ENCODE measurements at regions not wholly inside any gene's neighbourhood (a gene's known extent, or its start where the extent isn't known, plus 50 kb on each side); places are given as distances from the start of the nearest gene placed in this dataset.

DNA sequence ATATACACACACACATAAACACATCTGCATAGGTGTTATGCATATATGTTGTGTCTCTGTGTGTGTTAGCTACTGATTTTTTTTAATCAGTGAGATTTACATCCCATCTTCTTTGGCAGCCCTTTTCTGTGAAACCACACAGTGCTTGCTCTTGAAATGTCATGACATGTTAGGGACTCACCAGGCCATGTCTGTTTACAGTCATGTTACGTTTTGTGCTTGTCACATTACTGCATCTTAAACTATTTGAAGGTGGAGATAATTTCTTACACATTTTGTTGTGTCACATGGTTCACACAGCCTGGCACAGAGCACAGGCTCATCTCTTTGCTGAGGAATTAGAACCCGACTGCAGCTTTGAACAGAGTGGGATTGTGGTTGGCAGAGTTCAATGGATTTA is 364.4 kb upstream of the RIOK2 start:
- 95 to 98% methylated on average over 2 of the region's 2 CpGs for WGBS, 2 experiments (ENCODE audit: low coverage in 1 of 2, low lambda C conversion rate in 2 of 2, missing lambda C conversion rate in 2 of 2)
- H3K9me2 ChIP-seq (ENCODE audit: insufficient read depth), result no peaks in the 10 kb centered on the region
- TF ChIP-seq EZH2 (IDR thresholded peaks at IDR 0.05; ENCODE audit: insufficient read depth, poor library complexity, severe bottlenecking) (no peak), EZH2phosphoT487 (IDR thresholded peaks at IDR 0.05; ENCODE audit: insufficient read depth, low read depth) (no peak)
- H3K27ac ChIP-seq, result no peak overlapping the region
- no peaks in the 10 kb centered on the region for H3K79me2 ChIP-seq (ENCODE audit: insufficient read depth)
- H3K9me3 ChIP-seq (ENCODE audit: low read depth), result no peaks in the 10 kb centered on the region
- H3F3A ChIP-seq (ENCODE audit: insufficient read depth), result peaks cover 8% of the 10 kb centered on the region; the same call in 1 of the 2 replicates
- no peak overlapping the region for H3K4me3 ChIP-seq
- DNase-seq, result no peak
- H3K27me3 ChIP-seq (replicated peaks; ENCODE audit: insufficient read depth), result no peaks in the 10 kb centered on the region
- no peak overlapping the region for H3K4me2 ChIP-seq (ENCODE audit: unreplicated experiment)
- no peaks in the 10 kb centered on the region for H3K36me3 ChIP-seq (ENCODE audit: low read depth)
- H3K4me1 ChIP-seq (ENCODE audit: insufficient read depth), result peaks cover 35% of the 10 kb centered on the region
- in situ Hi-C loops (cut with MboI), result loop anchor here (25.0 kb wide), 1 partner anchor 1240 kb away; no protein-coding TSS in a partner anchor
- H2AFZ ChIP-seq, result no peak overlapping the region
- H3K9ac ChIP-seq, result no peak overlapping the region
- no peaks in the 10 kb centered on the region for H4K20me1 ChIP-seq (ENCODE audit: insufficient read depth)

DNA sequence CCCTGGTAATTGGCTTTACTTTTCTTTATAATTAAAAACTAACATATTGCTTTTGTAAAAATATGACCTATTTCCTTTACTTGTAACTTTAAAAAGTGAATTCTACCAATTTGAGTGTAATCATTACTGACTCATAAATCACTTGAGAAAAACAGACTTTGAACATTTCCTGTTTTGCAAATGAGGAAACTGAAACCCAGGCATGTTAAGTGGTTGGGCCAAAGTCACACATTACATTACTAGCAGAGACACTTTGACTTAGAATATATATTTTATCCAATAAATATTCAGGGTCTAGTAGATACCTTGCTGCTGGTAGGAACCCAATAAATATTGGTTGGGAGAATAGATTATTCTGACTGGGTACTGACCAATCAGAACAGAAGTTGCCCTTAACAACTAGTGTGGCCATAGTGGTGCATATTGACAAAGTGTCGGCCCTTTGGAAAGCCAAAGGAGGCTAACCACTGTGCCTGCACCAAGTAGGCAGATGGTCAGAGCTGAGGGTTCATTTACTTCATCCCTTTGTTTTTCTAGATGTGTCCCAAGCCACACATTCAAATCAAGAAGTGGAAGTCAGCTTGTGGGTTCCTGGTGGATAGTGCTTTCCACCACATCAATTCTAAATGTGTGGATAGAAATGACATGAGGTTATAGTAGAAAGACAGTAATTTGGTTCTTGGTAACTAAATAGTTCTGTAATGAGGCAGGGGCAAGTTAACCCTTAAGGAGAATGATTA is 365.1 kb upstream of the RIOK2 start:
- H3K4me2 ChIP-seq (ENCODE audit: unreplicated experiment), result no peak overlapping the region
- in situ Hi-C loops (cut with MboI), result loop anchor here (25.0 kb wide), 1 partner anchor 1239 kb away; no protein-coding TSS in a partner anchor
- no peaks in the 10 kb centered on the region for H3K9me2 ChIP-seq (ENCODE audit: insufficient read depth)
- no peak overlapping the region for H3K9ac ChIP-seq
- no peak overlapping the region for H2AFZ ChIP-seq
- H3K4me1 ChIP-seq (ENCODE audit: insufficient read depth), result peaks cover 35% of the 10 kb centered on the region
- no peak for TF ChIP-seq EZH2 (IDR thresholded peaks at IDR 0.05; ENCODE audit: insufficient read depth, poor library complexity, severe bottlenecking)
- TF ChIP-seq EZH2phosphoT487 (IDR thresholded peaks at IDR 0.05; ENCODE audit: insufficient read depth, low read depth), result no peak
- no peak overlapping the region for H3K4me3 ChIP-seq
- no peaks in the 10 kb centered on the region for H3K79me2 ChIP-seq (ENCODE audit: insufficient read depth)
- H3K9me3 ChIP-seq (ENCODE audit: low read depth), result no peaks in the 10 kb centered on the region
- H3F3A ChIP-seq (ENCODE audit: insufficient read depth), result peaks cover 8% of the 10 kb centered on the region; the same call in 1 of the 2 replicates
- no peak for DNase-seq
- 96 to 100% methylated on average over 1 of the region's 1 CpG for WGBS, 2 experiments (ENCODE audit: low coverage in 1 of 2, low lambda C conversion rate in 2 of 2, missing lambda C conversion rate in 2 of 2)
- no peak overlapping the region for H3K27ac ChIP-seq
- H4K20me1 ChIP-seq (ENCODE audit: insufficient read depth), result no peaks in the 10 kb centered on the region
- H3K27me3 ChIP-seq (replicated peaks; ENCODE audit: insufficient read depth), result no peaks in the 10 kb centered on the region
- H3K36me3 ChIP-seq (ENCODE audit: low read depth), result no peaks in the 10 kb centered on the region

DNA sequence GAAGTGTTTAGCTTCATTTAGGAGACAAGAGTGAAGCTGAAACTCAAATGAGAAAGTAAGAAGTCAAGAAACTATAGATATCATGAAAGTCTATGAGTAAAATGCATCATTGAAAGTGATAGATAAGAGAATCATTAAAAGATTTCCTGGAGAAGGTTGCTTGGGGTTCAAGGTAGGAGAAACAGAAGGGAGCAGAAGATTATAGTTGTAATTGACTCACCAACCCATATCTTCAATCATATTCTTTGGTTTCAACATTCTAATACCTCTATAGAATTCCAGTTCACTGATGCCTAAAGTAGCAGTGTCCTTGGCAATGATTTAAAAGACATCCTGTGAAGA is 365.7 kb upstream of the RIOK2 start:
- Histone ChIP-seq H3F3A (ENCODE audit: insufficient read depth) (peaks cover 10% of the 10 kb centered on the region; the same call in 1 of the 2 replicates), H3K79me2 (ENCODE audit: insufficient read depth) (no peaks in the 10 kb centered on the region), H3K4me2 (ENCODE audit: unreplicated experiment) (no peak overlapping the region), H3K9ac (no peak overlapping the region), H3K4me3 (no peak overlapping the region), H3K36me3 (ENCODE audit: low read depth) (no peaks in the 10 kb centered on the region), H4K20me1 (ENCODE audit: insufficient read depth) (no peaks in the 10 kb centered on the region), H2AFZ (no peak overlapping the region), H3K27me3 (replicated peaks; ENCODE audit: insufficient read depth) (no peaks in the 10 kb centered on the region), H3K27ac (no peak overlapping the region), H3K9me2 (ENCODE audit: insufficient read depth) (no peaks in the 10 kb centered on the region), H3K4me1 (ENCODE audit: insufficient read depth) (peaks cover 37% of the 10 kb centered on the region), H3K9me3 (ENCODE audit: low read depth) (no peaks in the 10 kb centered on the region)
- in situ Hi-C loops (cut with MboI), result loop anchor here (25.0 kb wide), 1 partner anchor 1239 kb away; no protein-coding TSS in a partner anchor
- no peak for TF ChIP-seq EZH2phosphoT487 (IDR thresholded peaks at IDR 0.05; ENCODE audit: insufficient read depth, low read depth)
- no peak for TF ChIP-seq EZH2 (IDR thresholded peaks at IDR 0.05; ENCODE audit: insufficient read depth, poor library complexity, severe bottlenecking)
- no peak for DNase-seq

DNA sequence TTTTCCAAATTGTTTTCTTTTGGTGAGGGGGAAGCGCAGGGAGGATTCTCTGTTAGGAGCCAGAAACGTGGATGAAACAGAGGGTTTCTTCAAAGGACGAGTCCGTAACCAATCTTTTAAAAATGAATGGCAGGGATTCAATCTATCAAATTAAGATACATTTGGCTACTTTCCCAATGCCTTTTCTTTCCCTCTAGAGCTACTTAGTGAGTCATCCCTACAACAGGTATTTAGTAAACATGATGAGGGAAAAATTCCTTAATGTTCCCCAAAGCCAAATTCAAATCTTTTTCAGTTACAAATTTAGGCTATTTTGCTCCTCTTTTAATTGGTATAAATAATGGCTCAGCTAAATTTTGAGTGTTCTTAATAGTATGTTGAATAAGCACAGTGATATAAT is 366.4 kb upstream of the RIOK2 start:
- H3K79me2 ChIP-seq (ENCODE audit: insufficient read depth), result no peaks in the 10 kb centered on the region
- 92 to 94% methylated on average over 4 of the region's 4 CpGs for WGBS, 2 experiments (ENCODE audit: low coverage in 1 of 2, low lambda C conversion rate in 2 of 2, missing lambda C conversion rate in 2 of 2)
- H3K4me1 ChIP-seq (ENCODE audit: insufficient read depth), result peaks cover 39% of the 10 kb centered on the region
- peaks cover 18% of the 10 kb centered on the region for H3F3A ChIP-seq (ENCODE audit: insufficient read depth)
- no peak overlapping the region for H3K4me2 ChIP-seq (ENCODE audit: unreplicated experiment)
- H4K20me1 ChIP-seq (ENCODE audit: insufficient read depth), result no peaks in the 10 kb centered on the region
- in situ Hi-C loops (cut with MboI), result loop anchor here (25.0 kb wide), 1 partner anchor 1238 kb away; no protein-coding TSS in a partner anchor
- H3K36me3 ChIP-seq (ENCODE audit: low read depth), result no peaks in the 10 kb centered on the region
- DNase-seq, result no peak
- no peak for TF ChIP-seq EZH2phosphoT487 (IDR thresholded peaks at IDR 0.05; ENCODE audit: insufficient read depth, low read depth)
- TF ChIP-seq EZH2 (IDR thresholded peaks at IDR 0.05; ENCODE audit: insufficient read depth, poor library complexity, severe bottlenecking), result no peak
- H3K27me3 ChIP-seq (replicated peaks; ENCODE audit: insufficient read depth), result no peaks in the 10 kb centered on the region
- H3K9ac ChIP-seq, result no peak overlapping the region
- no peaks in the 10 kb centered on the region for H3K9me2 ChIP-seq (ENCODE audit: insufficient read depth)
- H3K4me3 ChIP-seq, result no peak overlapping the region
- no peak overlapping the region for H2AFZ ChIP-seq
- H3K27ac ChIP-seq, result no peak overlapping the region
- H3K9me3 ChIP-seq (ENCODE audit: low read depth), result no peaks in the 10 kb centered on the region

Data from GM23248 (cell line).